HEK293T (cell line): ENCODE measurements at regions not wholly inside any gene's neighbourhood (a gene's known extent, or its start where the extent isn't known, plus 50 kb on each side); places are given as distances from the start of the nearest gene placed in this dataset.

Experiments
- CTCF ChIA-PET: fragments of 350-600 bp; formaldehyde crosslinking; extraction: SDS; loops from one replicate; lab custom pipeline; 2021; ENCODE audit warnings: antibody characterized with exemption, inconsistent platforms; lab: Yijun Ruan, JAX
- POLR2A ChIA-PET: fragments of 350-600 bp; formaldehyde crosslinking; extraction: SDS; loops from one replicate; lab custom pipeline; 2020; ENCODE audit warnings: antibody characterized with exemption, inconsistent platforms; lab: Yijun Ruan, JAX
- DNase-seq: peaks from one replicate; pipeline ENCODE4 v3.0.0; 2012; ENCODE audit warnings: mixed read lengths; ENCODE audit errors: extremely low spot score
- ARNT ChIP-seq: fragments of 450-650 bp; IDR thresholded peaks from 2 replicates; pipeline ENCODE4 v1.6.1; 2017; ENCODE audit warnings: mild to moderate bottlenecking
- BHLHE40 ChIP-seq: fragments of 450-650 bp; IDR thresholded peaks from 2 replicates; pipeline ENCODE4 v1.6.1; 2016; ENCODE audit warnings: mild to moderate bottlenecking, moderate library complexity, borderline replicate concordance
- CTBP1 ChIP-seq: fragments of 450-650 bp; IDR thresholded peaks from 2 replicates; pipeline ENCODE4 v1.6.1; 2016; ENCODE audit warnings: borderline replicate concordance
- ELF4 ChIP-seq: fragments of 450-650 bp; IDR thresholded peaks from 2 replicates; pipeline ENCODE4 v1.6.1; 2017; ENCODE audit warnings: antibody characterized with exemption
- FOXA1 ChIP-seq: fragments of 450-650 bp; IDR thresholded peaks from 2 replicates; pipeline ENCODE4 v1.6.1; 2016; ENCODE audit warnings: mild to moderate bottlenecking
- FOXK2 ChIP-seq: fragments of 450-650 bp; IDR thresholded peaks from 2 replicates; pipeline ENCODE4 v1.6.1; 2016; ENCODE audit warnings: mild to moderate bottlenecking
- FOXM1 ChIP-seq: fragments of 450-650 bp; IDR thresholded peaks from 2 replicates; pipeline ENCODE4 v1.6.1; 2017; ENCODE audit warnings: mild to moderate bottlenecking, borderline replicate concordance
- HDGF ChIP-seq: fragments of 450-650 bp; IDR thresholded peaks from 2 replicates; pipeline ENCODE4 v1.6.1; 2017; ENCODE audit warnings: antibody characterized with exemption, borderline replicate concordance
- L3MBTL2 ChIP-seq: fragments of 450-650 bp; conservative IDR thresholded peaks from 2 replicates; pipeline ENCODE4 v1.6.1; 2016; ENCODE audit warnings: mild to moderate bottlenecking
- LEF1 ChIP-seq: fragments of 450-650 bp; IDR thresholded peaks from 2 replicates; pipeline ENCODE4 v1.6.1; 2017; ENCODE audit warnings: mild to moderate bottlenecking, borderline replicate concordance
- NFRKB ChIP-seq: fragments of 450-650 bp; IDR thresholded peaks from 2 replicates; pipeline ENCODE4 v1.6.1; 2016; ENCODE audit warnings: mild to moderate bottlenecking, moderate library complexity
- PKNOX1 ChIP-seq: fragments of 450-650 bp; IDR thresholded peaks from 2 replicates; pipeline ENCODE4 v1.6.1; 2016
- SP1 ChIP-seq: fragments of 450-650 bp; IDR thresholded peaks from 2 replicates; pipeline ENCODE4 v1.6.1; 2017
- SUZ12 ChIP-seq: fragments of 450-650 bp; IDR thresholded peaks from 2 replicates; pipeline ENCODE4 v1.6.1; 2016; ENCODE audit warnings: mild to moderate bottlenecking
- TARDBP ChIP-seq: fragments of 450-650 bp; IDR thresholded peaks from 2 replicates; pipeline ENCODE4 v1.6.1; 2016
- ZNF384 ChIP-seq: fragments of 450-650 bp; IDR thresholded peaks from 2 replicates; pipeline ENCODE4 v1.6.1; 2016

- DNase-seq = no peak
- TF ChIP-seq CTBP1 (no peak), FOXM1 (no peak), TARDBP (no peak), SUZ12 (no peak), ZNF384 (no peak), BHLHE40 (no peak), SP1 (no peak), HDGF (no peak), PKNOX1 (no peak), FOXA1 (no peak), FOXK2 (no peak), LEF1 (no peak), L3MBTL2 (no peak), NFRKB (no peak), ELF4 (no peak), ARNT (no peak)
- ChIA-PET POLR2A (no interaction called here), CTCF (no interaction called here)
These were observed 321.4 kb downstream of the AACS start for GRCh38 chr12:125386652-125387051.

- TF ChIP-seq ZNF384 = no peak
- TF ChIP-seq FOXK2 = no peak
- TF ChIP-seq TARDBP = no peak
- no peak for TF ChIP-seq SP1
- TF ChIP-seq CTBP1 = no peak
- no peak for TF ChIP-seq LEF1
- TF ChIP-seq FOXM1 = no peak
- TF ChIP-seq NFRKB = no peak
- no peak for TF ChIP-seq ELF4
- TF ChIP-seq HDGF = no peak
- no peak for TF ChIP-seq SUZ12
- no peak for TF ChIP-seq BHLHE40
- TF ChIP-seq L3MBTL2 = no peak
- TF ChIP-seq FOXA1 = no peak
- TF ChIP-seq PKNOX1 = no peak
- TF ChIP-seq ARNT = no peak
- ChIA-PET CTCF (no interaction called here), POLR2A (no interaction called here)
- no peak for DNase-seq
These were observed 322.0 kb downstream of the AACS start for GRCh38 chr12:125387206-125387605.

GRCh38 chr12:125389061-125389697, 323.9 kb downstream of the AACS start:
- TF ChIP-seq TARDBP (no peak), ELF4 (no peak), FOXK2 (no peak), ARNT (no peak), PKNOX1 (no peak), LEF1 (no peak), HDGF (no peak), L3MBTL2 (no peak), SUZ12 (no peak), ZNF384 (no peak), BHLHE40 (no peak), FOXM1 (no peak), FOXA1 (no peak), SP1 (no peak), CTBP1 (no peak), NFRKB (no peak)
- ChIA-PET POLR2A (no interaction called here), CTCF (no interaction called here)
- DNase-seq = no peak

GRCh38 chr12:125393569-125393968, 328.3 kb downstream of the AACS start:
- POLR2A ChIA-PET = no interaction called here
- CTCF ChIA-PET = no interaction called here
- TF ChIP-seq SUZ12 (no peak), TARDBP (no peak), ARNT (no peak)
- DNase-seq = no peak

- POLR2A ChIA-PET = interaction anchor here (0.5 kb wide), 1 partner anchor 1422 kb away, joined by 3 read pairs; no protein-coding TSS in a partner anchor
- DNase-seq = no peak
- CTCF ChIA-PET = no interaction called here
- TF ChIP-seq PKNOX1 = no peak
- no peak for TF ChIP-seq ELF4
- TF ChIP-seq FOXM1 = no peak
- no peak for TF ChIP-seq FOXA1
- TF ChIP-seq L3MBTL2 = no peak
- TF ChIP-seq SUZ12 = no peak
- TF ChIP-seq ARNT = no peak
- no peak for TF ChIP-seq CTBP1
- no peak for TF ChIP-seq ZNF384
These were observed 330.5 kb downstream of the AACS start for GRCh38 chr12:125395583-125396215.
